Body of pancreas (tissue), 4 donors: ENCODE measurements at regions not wholly inside any gene's neighbourhood (a gene's known extent, or its start where the extent isn't known, plus 50 kb on each side); places are given as distances from the start of the nearest gene placed in this dataset.

Source experiments
- ATAC-seq: fragments of 150-250 bp; one replicate; pipeline ENCODE4 v1.9.1; 2016
- DNase-seq, 4 donors: peaks; one replicate each; pipeline ENCODE4 v3.0.0-alpha.2; 2019
- H3K27ac ChIP-seq, 4 donors: fragments of 200-600 bp; sonication (generic); 1 replicate in 3 of 4; 2 replicates in 1 of 4; pipeline versions ENCODE4 v1.5.1 to v1.6.1; 2016 to 2019; ENCODE audit warnings: mild to moderate bottlenecking in 1 of 4, mixed read lengths in 1 of 4, moderate library complexity in 1 of 4
- H3K27me3 ChIP-seq, 2 donors: fragments of 200-600 bp; sonication (generic); one replicate each; pipeline ENCODE4 v1.6.0; 2016; ENCODE audit warnings: mild to moderate bottlenecking in 1 of 2
- H3K36me3 ChIP-seq, 2 donors: fragments of 200-600 bp; sonication (generic); replicated peaks in 1 of 2; 2 replicates each; pipeline ENCODE4 v1.5.1; 2016; ENCODE audit warnings: low read depth in 2 of 2; ENCODE audit not compliant: insufficient read depth in 1 of 2
- H3K4me1 ChIP-seq: fragments of 200-600 bp; sonication (generic); one replicate; pipeline ENCODE4 v1.6.0; 2016
- H3K4me3 ChIP-seq, 2 donors: fragments of 200-600 bp; sonication (generic); 1 replicate in 1 of 2; 2 replicates in 1 of 2; pipeline ENCODE4 v1.5.1; 2016 to 2019
- H3K9me3 ChIP-seq, 3 donors: fragments of 200-600 bp; sonication (generic); 1 replicate in 2 of 3; 2 replicates in 1 of 3; pipeline ENCODE4 v1.5.1; 2016
- POLR2A ChIP-seq, 3 donors: fragments of 450-650 bp; IDR thresholded peaks; one replicate each; pipeline ENCODE4 v1.6.1; 2016; ENCODE audit warnings: antibody characterized with exemption in 3 of 3, mild to moderate bottlenecking in 2 of 3
- WGBS, 2 donors: methylation state at CpG; one replicate each; pipeline ENCODE4 v1.1.5; 2017; 5-methylcytosine and 5-hydroxymethylcytosine counted together
- intact Hi-C: fragments of 100-400 bp; cut with DNase I; formaldehyde crosslinking; loops from one replicate; pipeline ENCODE4 v1.15.1; 2023
- TF ChIP-seq, protein P1 (sequence below), 7 experiments: fragments of 450-650 bp in 4 of 7; fragments of 200-600 bp in 3 of 7; sonication (generic) in 3 of 7; IDR thresholded peaks; one replicate each; pipeline ENCODE4 v1.5.1; 2016 to 2019; ENCODE audit warnings: antibody characterized with exemption in 7 of 7

DNA sequence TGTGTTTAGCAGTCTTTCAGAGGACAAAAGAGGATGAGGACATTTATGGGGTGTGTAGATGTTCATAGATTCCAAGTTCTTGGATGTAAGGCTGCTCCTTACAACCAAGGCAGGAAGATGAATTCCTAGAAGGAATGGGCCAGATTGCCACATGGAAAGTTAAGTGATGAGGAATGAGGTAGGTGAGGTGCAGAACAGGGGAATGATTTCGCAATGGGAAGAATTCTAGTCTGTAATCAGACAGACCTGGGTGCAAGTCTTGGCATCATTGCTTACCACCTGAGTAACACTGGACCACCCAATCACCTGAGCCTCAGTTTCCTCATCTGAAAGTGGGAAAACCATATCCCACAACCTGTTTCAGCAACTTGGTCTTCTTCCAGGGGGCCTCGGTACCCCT, 174.9 kb downstream of the IER5 start:
- no peaks in the 10 kb centered on the region for H3K9me3 ChIP-seq
- H3K27me3 ChIP-seq: no peaks in the 10 kb centered on the region
- no peak overlapping the region for H3K4me3 ChIP-seq
- H3K4me1 ChIP-seq: no peaks in the 10 kb centered on the region
- intact Hi-C loops: no loop called here
- no peaks in the 10 kb centered on the region for H3K36me3 ChIP-seq
- DNase-seq (no peak), ATAC-seq (no peak)
- TF ChIP-seq, protein P1, sequence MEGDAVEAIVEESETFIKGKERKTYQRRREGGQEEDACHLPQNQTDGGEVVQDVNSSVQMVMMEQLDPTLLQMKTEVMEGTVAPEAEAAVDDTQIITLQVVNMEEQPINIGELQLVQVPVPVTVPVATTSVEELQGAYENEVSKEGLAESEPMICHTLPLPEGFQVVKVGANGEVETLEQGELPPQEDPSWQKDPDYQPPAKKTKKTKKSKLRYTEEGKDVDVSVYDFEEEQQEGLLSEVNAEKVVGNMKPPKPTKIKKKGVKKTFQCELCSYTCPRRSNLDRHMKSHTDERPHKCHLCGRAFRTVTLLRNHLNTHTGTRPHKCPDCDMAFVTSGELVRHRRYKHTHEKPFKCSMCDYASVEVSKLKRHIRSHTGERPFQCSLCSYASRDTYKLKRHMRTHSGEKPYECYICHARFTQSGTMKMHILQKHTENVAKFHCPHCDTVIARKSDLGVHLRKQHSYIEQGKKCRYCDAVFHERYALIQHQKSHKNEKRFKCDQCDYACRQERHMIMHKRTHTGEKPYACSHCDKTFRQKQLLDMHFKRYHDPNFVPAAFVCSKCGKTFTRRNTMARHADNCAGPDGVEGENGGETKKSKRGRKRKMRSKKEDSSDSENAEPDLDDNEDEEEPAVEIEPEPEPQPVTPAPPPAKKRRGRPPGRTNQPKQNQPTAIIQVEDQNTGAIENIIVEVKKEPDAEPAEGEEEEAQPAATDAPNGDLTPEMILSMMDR (IDR thresholded peaks at IDR 0.05): no peak
- no peak for TF ChIP-seq POLR2A (IDR thresholded peaks at IDR 0.05)
- H3K27ac ChIP-seq: no peak overlapping the region
- WGBS, 2 donors: 65 to 81% methylated on average over 1 to 2 of the region's 2 CpGs

DNA sequence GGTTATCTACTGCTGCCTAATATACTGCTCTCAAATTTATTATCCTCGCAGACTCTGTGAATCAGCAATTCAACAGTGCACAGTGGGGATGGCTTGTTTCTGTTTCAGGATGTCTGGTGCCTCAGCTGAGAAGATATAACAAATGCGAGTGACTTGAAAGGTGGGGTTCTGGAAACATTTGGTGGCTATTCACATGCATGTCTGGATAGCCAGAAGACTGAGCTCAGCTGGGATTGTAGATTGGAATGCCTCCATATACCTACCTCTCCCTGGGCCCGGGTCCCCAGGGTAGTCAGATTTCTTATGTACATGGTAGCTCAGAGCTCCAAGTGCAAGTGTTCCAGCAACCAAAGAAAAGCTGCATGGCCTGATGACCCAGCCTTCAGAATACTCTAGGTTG, 176.3 kb downstream of the IER5 start:
- DNase-seq: no peak

DNA sequence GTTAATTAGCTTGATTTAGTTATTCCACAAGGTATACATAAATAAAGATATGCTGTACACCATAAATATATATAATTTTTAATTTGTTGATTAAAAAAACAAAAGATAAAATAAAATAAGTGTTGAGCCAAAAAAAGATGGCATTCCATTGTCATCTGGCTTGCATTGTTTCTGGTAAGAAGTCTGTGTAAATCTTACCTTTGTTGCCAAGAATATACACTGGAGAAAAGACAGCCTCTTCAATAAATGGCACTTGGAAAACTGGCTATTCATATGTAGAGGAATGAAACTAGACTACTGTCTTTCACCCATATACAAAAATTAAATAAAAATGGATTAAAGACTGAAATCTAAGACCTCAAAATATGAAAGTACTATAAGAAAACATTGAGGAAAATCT, 196.5 kb downstream of the IER5 start:
- Histone ChIP-seq H3K36me3 (no peaks in the 10 kb centered on the region), H3K27ac (no peak overlapping the region), H3K4me3 (no peak overlapping the region), H3K9me3 (peaks cover 0 to 8% (median 2%) of the 10 kb centered on the region in 3 donors), H3K4me1 (no peaks in the 10 kb centered on the region), H3K27me3 (no peaks in the 10 kb centered on the region)
- intact Hi-C loops: no loop called here
- ATAC-seq: no peak
- TF ChIP-seq POLR2A (IDR thresholded peaks at IDR 0.05): no peak
- TF ChIP-seq, protein P1 (IDR thresholded peaks at IDR 0.05): no peak
- DNase-seq: no peak

More for the DNA sequence above, 176.3 kb downstream of the IER5 start:
- WGBS, 2 donors: 69 to 70% methylated on average over 3 of the region's 3 CpGs
- no peak overlapping the region for H3K27ac ChIP-seq
- no peak overlapping the region for H3K4me3 ChIP-seq
- no peaks in the 10 kb centered on the region for H3K4me1 ChIP-seq
- intact Hi-C loops: no loop called here
- TF ChIP-seq, protein P1 (IDR thresholded peaks at IDR 0.05): no peak
- no peak for TF ChIP-seq POLR2A (IDR thresholded peaks at IDR 0.05)
- no peaks in the 10 kb centered on the region for H3K27me3 ChIP-seq
- no peaks in the 10 kb centered on the region for H3K36me3 ChIP-seq
- no peak for ATAC-seq
- H3K9me3 ChIP-seq: no peaks in the 10 kb centered on the region

DNA sequence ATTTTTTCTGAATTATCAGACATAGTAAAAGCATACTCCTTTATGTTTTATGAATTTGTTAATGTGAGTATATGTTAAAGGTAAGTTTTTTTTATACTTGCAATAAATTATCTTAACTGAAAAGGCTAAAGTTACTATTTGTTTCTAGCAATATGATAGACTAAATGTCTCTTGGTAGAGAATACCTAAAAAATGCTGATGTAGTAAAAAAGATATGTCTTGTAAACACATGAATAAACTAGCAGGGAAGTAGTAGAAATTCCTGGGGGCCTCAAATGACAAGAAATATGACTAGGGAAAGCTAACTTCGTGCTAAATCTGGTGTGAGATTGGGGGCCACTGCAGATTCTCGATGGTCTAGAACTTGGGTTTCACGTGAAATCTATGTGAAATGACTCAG, 188.1 kb upstream of the CACNA1E start:
- intact Hi-C loops: no loop called here

DNA sequence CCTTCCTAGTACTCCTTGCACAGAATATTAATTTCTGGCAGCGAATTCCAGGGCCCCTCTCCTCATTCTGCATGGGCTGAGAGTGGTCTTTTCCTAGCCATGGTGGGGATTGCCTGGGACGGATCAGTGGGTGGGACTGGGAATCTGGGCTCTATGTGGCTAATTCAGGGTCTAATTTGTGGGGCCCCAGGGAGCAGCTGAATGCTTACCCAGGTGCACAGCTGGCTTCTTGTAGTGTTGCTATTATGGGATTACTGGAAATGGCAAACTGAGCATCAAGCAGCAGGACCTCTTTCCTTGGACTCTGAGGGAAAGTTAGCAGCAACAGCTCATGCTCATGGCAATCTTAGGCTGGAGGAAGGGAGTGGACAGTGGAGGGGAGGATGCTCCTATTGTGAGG, 187.1 kb upstream of the CACNA1E start:
- H3K27me3 ChIP-seq: no peaks in the 10 kb centered on the region
- no peaks in the 10 kb centered on the region for H3K9me3 ChIP-seq
- no peaks in the 10 kb centered on the region for H3K36me3 ChIP-seq
- 48 to 72% methylated on average over 2 of the region's 2 CpGs for WGBS, 2 donors
- no peak overlapping the region for H3K4me3 ChIP-seq
- TF ChIP-seq POLR2A (IDR thresholded peaks at IDR 0.05): no peak
- TF ChIP-seq, protein P1 (IDR thresholded peaks at IDR 0.05): no peak
- intact Hi-C loops: no loop called here
- H3K27ac ChIP-seq: no peak overlapping the region
- no peaks in the 10 kb centered on the region for H3K4me1 ChIP-seq
- no peak for DNase-seq
- no peak for ATAC-seq

More for the DNA sequence above, 188.1 kb upstream of the CACNA1E start:
- peaks cover 0 to 4% of the 10 kb centered on the region in 2 donors for H3K27me3 ChIP-seq
- no peak overlapping the region for H3K4me3 ChIP-seq
- H3K36me3 ChIP-seq: no peaks in the 10 kb centered on the region
- no peak for DNase-seq
- H3K9me3 ChIP-seq: no peaks in the 10 kb centered on the region
- no peak for ATAC-seq
- no peaks in the 10 kb centered on the region for H3K4me1 ChIP-seq
- 69 to 77% methylated on average over 3 of the region's 3 CpGs for WGBS, 2 donors
- TF ChIP-seq, protein P1 (IDR thresholded peaks at IDR 0.05): no peak
- no peak for TF ChIP-seq POLR2A (IDR thresholded peaks at IDR 0.05)
- no peak overlapping the region for H3K27ac ChIP-seq
